ENCODE measurements at regions not wholly inside any gene's neighbourhood (a gene's known extent, or its start where the extent isn't known, plus 50 kb on each side); places are given as distances from the start of the nearest gene placed in this dataset.

DNA sequence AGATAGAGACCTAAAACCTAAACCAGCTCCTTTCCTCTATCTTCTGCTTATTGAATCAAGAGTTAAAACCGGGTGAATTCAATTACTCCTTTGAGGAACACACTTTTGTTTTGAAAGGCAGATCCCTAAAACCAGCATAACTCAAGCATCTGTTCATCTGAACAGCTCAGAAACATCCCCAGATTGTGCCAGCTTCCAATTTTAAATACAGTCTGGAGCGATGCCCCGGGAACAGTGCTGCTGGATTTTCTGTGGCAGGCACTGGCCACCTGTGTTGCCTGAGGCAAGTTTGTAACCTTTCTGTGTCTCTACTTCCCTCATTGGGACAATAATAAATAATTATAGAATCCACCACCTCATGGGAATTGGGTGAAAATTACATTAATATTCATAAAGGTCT is 281.4 kb upstream of the NFE2L3 start:
- Histone ChIP-seq H3K9me3 (ENCODE audit: control insufficient read depth, low read depth, low read length) (no peaks in the 10 kb centered on the region), H3K4me1 (ENCODE audit: control insufficient read depth, low read depth, low read length) (peaks cover 10% of the 10 kb centered on the region), H3K36me3 (ENCODE audit: control insufficient read depth, low read depth, low read length) (no peaks in the 10 kb centered on the region), H3K27ac (ENCODE audit: low read length) (no peak overlapping the region), H3K9ac (ENCODE audit: low read length) (no peak overlapping the region), H3K27me3 (ENCODE audit: control insufficient read depth, insufficient read depth, low read length) (peaks cover 21% of the 10 kb centered on the region), H3K4me3 (ENCODE audit: low read length) (no peak overlapping the region)

DNA sequence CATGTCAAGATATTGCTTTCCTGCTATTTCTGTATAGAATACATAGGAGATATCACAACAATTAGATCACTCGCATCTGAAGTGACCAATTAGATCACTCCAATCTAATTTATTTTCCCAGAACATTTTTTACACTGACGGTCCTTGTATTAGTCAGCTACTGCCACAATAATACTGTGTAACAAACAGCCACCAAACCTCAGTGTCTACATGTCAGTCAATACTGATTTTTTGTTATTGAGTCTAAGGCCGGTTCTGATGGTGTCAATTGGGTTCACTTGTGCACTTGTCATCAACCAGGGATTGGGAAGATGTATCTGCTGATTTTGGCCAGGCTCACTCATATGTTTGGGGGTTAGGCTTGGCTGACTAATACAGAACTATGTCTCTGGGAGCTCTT is 275.9 kb upstream of the NFE2L3 start:
- Histone ChIP-seq H3K9ac (ENCODE audit: low read length) (no peak overlapping the region), H3K4me3 (ENCODE audit: low read length) (no peak overlapping the region), H3K27me3 (ENCODE audit: control insufficient read depth, insufficient read depth, low read length) (no peaks in the 10 kb centered on the region), H3K4me1 (ENCODE audit: control insufficient read depth, low read depth, low read length) (peaks cover 5% of the 10 kb centered on the region), H3K36me3 (ENCODE audit: control insufficient read depth, low read depth, low read length) (no peaks in the 10 kb centered on the region), H3K27ac (ENCODE audit: low read length) (no peak overlapping the region), H3K9me3 (ENCODE audit: control insufficient read depth, low read depth, low read length) (no peaks in the 10 kb centered on the region)

DNA sequence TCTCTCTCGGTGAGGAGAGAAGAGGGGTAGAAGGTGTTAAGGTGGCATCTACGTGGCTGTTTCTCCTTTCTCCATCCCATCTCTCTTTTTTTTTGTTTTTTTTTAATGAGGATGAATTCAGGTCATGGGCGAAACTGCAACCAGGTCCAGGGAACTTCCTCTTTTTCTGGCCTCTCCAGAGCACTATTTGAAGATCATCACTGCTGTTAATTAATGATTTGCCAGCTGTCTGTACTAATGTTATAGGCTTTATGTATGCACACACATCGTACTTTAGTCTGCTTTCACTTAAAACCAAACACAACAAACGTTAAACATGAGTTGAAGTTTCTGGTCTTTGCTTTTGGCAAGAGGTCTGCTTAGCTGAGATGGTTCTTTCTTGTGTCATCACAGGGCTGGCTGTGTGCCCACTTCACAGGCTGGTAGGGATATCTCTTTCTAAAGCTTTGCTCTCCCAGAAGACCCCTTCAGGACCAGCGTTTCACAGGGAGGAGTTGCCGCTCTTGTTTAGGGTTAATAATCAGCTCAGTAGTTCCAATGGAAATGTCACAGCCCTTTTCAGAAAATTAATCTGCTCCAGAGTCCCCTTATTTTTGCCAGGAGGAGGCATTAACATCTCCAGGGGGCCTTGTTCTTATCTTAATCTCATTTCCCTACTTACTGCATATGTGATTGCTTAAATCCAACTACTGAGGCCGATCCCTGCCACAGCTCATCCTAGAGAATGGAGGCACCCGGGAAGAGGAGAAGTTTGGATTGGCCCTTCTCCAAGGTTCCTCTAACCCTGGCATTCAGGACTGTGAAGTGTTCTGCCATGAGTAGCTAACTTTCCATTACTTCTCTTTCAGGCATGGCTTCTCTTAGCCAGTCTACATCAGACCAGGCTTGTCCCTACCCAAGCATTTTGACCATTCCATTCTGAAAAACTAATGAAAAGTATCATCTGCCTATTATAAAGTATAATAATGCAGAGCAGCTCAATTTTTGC is 273.9 kb upstream of the NFE2L3 start:
- no peak overlapping the region for H3K4me3 ChIP-seq (ENCODE audit: low read length)
- H3K9ac ChIP-seq (ENCODE audit: low read length) = no peak overlapping the region

DNA sequence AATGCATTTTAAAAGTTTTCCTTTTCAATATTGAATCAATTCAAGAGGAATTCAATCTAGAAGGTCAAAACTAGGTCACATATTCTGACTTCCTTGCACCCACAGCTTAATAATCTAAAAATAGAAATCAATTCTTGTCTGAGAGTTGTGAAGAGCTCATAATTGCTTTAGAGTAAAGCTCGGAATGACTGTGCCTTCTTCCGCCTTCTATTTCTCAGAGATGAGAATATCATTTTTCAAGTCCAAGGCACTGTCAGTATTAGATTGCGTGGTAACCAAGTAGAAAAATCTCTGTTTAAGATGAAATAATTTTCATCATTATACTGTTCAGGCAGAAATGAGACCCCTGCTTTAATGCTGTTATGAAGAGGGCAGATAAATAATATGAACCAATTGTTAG is 272.2 kb upstream of the NFE2L3 start:
- Histone ChIP-seq H3K4me1 (ENCODE audit: control insufficient read depth, low read depth, low read length) (no peaks in the 10 kb centered on the region), H3K36me3 (ENCODE audit: control insufficient read depth, low read depth, low read length) (no peaks in the 10 kb centered on the region), H3K27me3 (ENCODE audit: control insufficient read depth, insufficient read depth, low read length) (no peaks in the 10 kb centered on the region), H3K4me3 (ENCODE audit: low read length) (no peak overlapping the region), H3K27ac (ENCODE audit: low read length) (no peak overlapping the region), H3K9ac (ENCODE audit: low read length) (no peak overlapping the region), H3K9me3 (ENCODE audit: control insufficient read depth, low read depth, low read length) (no peaks in the 10 kb centered on the region)

More for the DNA sequence above, 273.9 kb upstream of the NFE2L3 start:
- Histone ChIP-seq H3K27ac (ENCODE audit: low read length) (no peak overlapping the region), H3K9me3 (ENCODE audit: control insufficient read depth, low read depth, low read length) (no peaks in the 10 kb centered on the region), H3K36me3 (ENCODE audit: control insufficient read depth, low read depth, low read length) (no peaks in the 10 kb centered on the region), H3K27me3 (ENCODE audit: control insufficient read depth, insufficient read depth, low read length) (no peaks in the 10 kb centered on the region), H3K4me1 (ENCODE audit: control insufficient read depth, low read depth, low read length) (peaks cover 5% of the 10 kb centered on the region)

DNA sequence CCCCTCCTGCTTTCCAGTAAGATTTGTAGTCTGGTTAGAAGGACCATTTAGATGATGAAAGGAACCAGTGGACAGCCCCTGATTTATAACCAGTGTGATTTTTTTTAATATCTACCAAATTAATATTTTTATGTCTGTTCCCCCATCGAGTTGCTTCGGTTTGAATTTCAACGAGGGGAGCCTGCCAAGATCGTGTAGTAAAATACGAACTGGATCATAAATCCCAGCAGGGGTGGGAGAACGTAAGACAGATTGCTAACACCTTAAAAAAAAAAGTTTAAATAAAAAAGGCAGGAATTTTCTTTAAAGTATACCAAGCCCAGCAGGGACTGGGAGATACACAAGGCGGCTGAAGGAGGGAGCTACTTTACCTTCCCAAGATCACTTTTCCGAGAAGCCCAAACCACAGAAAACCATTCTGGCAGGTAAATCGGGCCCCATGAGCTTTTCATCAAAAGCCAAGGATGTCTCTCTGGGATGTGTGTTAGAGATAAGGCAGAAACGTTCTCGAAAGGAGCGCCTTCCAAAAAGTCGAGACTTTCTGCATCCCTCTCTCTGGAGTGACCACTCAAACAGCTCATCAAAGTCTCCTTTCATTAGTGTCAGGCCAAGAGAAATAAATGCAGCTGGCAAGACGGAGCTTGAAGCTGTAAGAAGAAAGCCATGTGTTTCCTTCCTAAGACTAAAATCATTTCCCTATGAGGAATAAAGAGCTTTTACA is 270.5 kb upstream of the NFE2L3 start:
- no peaks in the 10 kb centered on the region for H3K27me3 ChIP-seq (ENCODE audit: control insufficient read depth, insufficient read depth, low read length)
- H3K9ac ChIP-seq (ENCODE audit: low read length) = no peak overlapping the region
- no peaks in the 10 kb centered on the region for H3K4me1 ChIP-seq (ENCODE audit: control insufficient read depth, low read depth, low read length)

DNA sequence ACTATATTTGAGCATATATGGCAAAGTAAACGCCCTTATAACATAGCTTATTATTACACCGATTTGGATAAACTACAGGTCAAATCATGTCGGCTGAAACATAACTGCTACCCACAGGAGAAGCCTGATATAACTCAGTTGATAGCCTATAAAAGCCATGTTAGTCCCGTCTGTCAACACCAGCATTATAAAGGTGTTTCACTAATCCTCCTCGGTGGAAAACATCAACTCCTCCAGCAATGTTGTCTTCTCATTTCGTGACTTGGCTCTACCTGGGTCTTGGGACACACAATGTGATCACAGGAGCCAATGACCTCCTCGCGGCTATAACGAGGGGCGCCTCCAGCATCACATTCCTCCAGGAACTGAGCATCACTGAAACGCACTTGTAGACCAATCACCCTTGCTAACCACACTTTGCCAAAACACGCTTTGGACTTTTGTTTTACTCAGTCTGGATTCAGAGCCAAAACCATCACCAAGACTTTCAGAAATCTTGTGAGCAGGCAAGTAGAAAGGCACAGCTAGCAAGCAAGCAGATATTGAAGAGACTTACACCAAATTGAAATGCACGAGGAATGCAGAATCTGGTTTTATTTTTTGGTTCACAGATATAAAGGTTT is 269.7 kb upstream of the NFE2L3 start:
- no peak overlapping the region for H3K27ac ChIP-seq (ENCODE audit: low read length)
- no peaks in the 10 kb centered on the region for H3K4me1 ChIP-seq (ENCODE audit: control insufficient read depth, low read depth, low read length)
- H3K9me3 ChIP-seq (ENCODE audit: control insufficient read depth, low read depth, low read length) = no peaks in the 10 kb centered on the region
- H3K27me3 ChIP-seq (ENCODE audit: control insufficient read depth, insufficient read depth, low read length) = no peaks in the 10 kb centered on the region
- no peak overlapping the region for H3K9ac ChIP-seq (ENCODE audit: low read length)
- no peak overlapping the region for H3K4me3 ChIP-seq (ENCODE audit: low read length)
- H3K36me3 ChIP-seq (ENCODE audit: control insufficient read depth, low read depth, low read length) = no peaks in the 10 kb centered on the region

More for the DNA sequence above, 270.5 kb upstream of the NFE2L3 start:
- Histone ChIP-seq H3K4me3 (ENCODE audit: low read length) (no peak overlapping the region), H3K9me3 (ENCODE audit: control insufficient read depth, low read depth, low read length) (no peaks in the 10 kb centered on the region), H3K36me3 (ENCODE audit: control insufficient read depth, low read depth, low read length) (no peaks in the 10 kb centered on the region), H3K27ac (ENCODE audit: low read length) (no peak overlapping the region)

DNA sequence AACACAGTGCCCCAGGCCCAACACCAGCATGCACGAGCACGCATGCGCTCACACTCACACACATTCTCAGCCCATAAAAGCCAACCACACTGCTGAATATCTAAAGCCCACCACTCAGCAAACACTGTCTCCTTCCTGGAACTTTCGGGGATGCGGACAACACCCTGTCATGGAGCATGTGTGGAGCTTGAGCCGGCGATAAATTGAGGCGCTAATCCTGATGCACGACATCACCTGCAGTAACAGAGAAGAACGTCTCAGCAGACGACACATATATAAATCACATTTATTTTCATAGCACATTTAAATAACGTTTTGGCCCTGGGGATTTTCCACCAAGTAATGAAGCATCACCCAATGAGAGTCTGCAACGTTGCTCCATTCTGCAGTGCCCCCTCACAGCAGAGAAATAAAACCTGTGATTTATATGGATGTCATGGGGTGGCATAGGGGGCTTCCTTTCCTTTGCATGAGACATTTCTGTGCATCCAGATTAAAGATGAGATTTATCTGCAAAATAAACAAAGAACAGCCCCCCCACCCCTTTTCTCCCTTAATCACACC is 267.7 kb upstream of the NFE2L3 start:
- Histone ChIP-seq H3K27ac (ENCODE audit: low read length) (no peak overlapping the region), H3K9ac (ENCODE audit: low read length) (no peak overlapping the region), H3K9me3 (ENCODE audit: control insufficient read depth, low read depth, low read length) (no peaks in the 10 kb centered on the region), H3K27me3 (ENCODE audit: control insufficient read depth, insufficient read depth, low read length) (no peaks in the 10 kb centered on the region), H3K4me1 (ENCODE audit: control insufficient read depth, low read depth, low read length) (no peaks in the 10 kb centered on the region), H3K36me3 (ENCODE audit: control insufficient read depth, low read depth, low read length) (no peaks in the 10 kb centered on the region), H3K4me3 (ENCODE audit: low read length) (no peak overlapping the region)

DNA sequence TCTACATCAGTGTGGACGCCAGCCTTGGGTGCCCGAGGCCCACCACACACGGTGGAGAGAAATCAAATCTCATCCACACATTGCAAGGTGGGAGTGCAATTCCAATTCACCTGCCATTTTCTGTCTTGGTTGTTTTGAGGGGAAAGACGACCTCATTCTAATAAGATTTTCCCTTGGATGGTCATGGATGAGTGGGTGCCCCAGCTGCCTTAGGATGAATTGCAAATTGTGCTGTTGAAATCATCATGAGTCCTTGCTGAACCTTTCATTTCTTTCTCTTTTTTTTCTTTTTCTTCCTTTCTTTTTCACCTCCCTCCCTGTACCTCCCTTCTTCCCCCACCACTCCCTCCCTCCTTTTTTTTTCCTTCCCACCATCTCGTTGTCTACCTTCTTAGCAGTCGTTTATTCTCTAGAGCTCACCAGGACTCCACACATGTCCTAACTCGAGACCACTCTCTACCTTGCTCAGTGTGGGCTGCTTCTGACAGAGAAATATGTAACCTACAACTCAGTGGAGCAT is 266.9 kb upstream of the NFE2L3 start:
- Histone ChIP-seq H3K27me3 (ENCODE audit: control insufficient read depth, insufficient read depth, low read length) (no peaks in the 10 kb centered on the region), H3K27ac (ENCODE audit: low read length) (no peak overlapping the region), H3K36me3 (ENCODE audit: control insufficient read depth, low read depth, low read length) (no peaks in the 10 kb centered on the region), H3K9me3 (ENCODE audit: control insufficient read depth, low read depth, low read length) (no peaks in the 10 kb centered on the region), H3K4me1 (ENCODE audit: control insufficient read depth, low read depth, low read length) (no peaks in the 10 kb centered on the region), H3K4me3 (ENCODE audit: low read length) (no peak overlapping the region), H3K9ac (ENCODE audit: low read length) (no peak overlapping the region)

DNA sequence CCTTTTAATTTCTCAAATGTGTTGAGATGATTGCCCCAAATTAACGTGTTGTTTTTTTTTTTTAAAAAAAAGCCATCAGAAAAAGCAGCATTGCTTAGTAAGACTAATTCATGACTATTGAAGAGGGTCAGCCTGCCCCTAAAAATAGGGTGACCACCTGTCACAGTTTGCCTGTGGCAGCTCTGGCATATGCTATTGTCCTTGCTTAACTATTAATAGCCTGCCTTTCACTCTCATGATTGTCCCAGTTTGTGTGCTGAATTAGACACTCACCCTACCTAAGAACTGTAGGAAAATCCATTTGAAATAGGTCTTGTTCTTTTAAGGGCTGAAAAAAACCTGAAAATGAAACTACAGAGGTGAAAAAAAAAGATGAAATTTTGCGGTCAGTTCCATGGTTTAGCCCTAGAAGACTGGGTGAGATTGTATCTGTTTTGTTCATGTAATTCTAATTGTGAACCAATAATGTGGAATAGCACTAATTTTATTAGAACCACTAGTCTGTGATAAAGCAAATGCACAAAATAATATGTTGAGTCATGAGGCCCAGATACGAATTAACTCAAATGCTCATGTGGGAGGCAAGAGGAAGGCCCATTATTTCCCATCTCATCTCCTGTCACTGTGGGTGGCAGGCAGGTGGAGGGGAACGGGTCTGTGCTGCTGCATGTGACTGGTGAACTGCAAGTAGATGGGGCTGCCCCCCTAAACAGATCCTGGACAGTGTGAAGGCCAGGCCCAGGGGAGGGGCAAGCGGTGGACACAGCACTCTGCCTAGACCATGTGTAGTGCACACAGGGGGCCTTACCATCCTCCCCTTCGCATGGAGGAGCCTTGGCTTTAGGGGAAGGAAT is 265.4 kb upstream of the NFE2L3 start:
- H3K27me3 ChIP-seq (ENCODE audit: control insufficient read depth, insufficient read depth, low read length) = no peaks in the 10 kb centered on the region
- H3K4me3 ChIP-seq (ENCODE audit: low read length) = no peak overlapping the region
- no peak overlapping the region for H3K9ac ChIP-seq (ENCODE audit: low read length)

DNA sequence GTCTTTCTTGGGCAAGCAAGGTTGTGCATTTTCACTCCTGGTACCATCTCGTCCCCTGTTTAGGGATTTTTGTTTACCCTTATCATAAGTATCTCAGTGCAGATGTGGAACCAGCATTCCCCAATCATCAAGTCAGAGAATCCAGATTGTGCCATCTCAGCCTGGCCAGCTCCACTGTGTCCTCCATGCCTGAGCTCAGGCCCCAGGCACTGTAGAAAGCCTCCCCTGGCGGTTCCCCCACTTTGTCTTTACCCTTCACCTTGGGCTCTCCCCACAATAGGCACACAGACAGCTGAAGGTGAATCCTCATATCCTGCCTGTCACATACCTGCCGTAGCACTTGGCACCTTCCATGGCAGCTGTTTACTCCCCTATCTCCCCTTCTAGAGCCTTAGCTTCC is 264.7 kb upstream of the NFE2L3 start:
- H3K4me3 ChIP-seq (ENCODE audit: low read length) = no peak overlapping the region
- H3K36me3 ChIP-seq (ENCODE audit: control insufficient read depth, low read depth, low read length) = no peaks in the 10 kb centered on the region
- no peaks in the 10 kb centered on the region for H3K27me3 ChIP-seq (ENCODE audit: control insufficient read depth, insufficient read depth, low read length)
- no peak overlapping the region for H3K27ac ChIP-seq (ENCODE audit: low read length)
- no peaks in the 10 kb centered on the region for H3K9me3 ChIP-seq (ENCODE audit: control insufficient read depth, low read depth, low read length)
- H3K4me1 ChIP-seq (ENCODE audit: control insufficient read depth, low read depth, low read length) = no peaks in the 10 kb centered on the region
- H3K9ac ChIP-seq (ENCODE audit: low read length) = no peak overlapping the region

More for the DNA sequence above, 265.4 kb upstream of the NFE2L3 start:
- no peaks in the 10 kb centered on the region for H3K9me3 ChIP-seq (ENCODE audit: control insufficient read depth, low read depth, low read length)
- no peak overlapping the region for H3K27ac ChIP-seq (ENCODE audit: low read length)
- H3K4me1 ChIP-seq (ENCODE audit: control insufficient read depth, low read depth, low read length) = no peaks in the 10 kb centered on the region
- no peaks in the 10 kb centered on the region for H3K36me3 ChIP-seq (ENCODE audit: control insufficient read depth, low read depth, low read length)
